Lower lobe of right lung (tissue), 2 donors: ENCODE measurements at regions not wholly inside any gene's neighbourhood (a gene's known extent, or its start where the extent isn't known, plus 50 kb on each side); places are given as distances from the start of the nearest gene placed in this dataset.

Experiments
- ATAC-seq, 2 donors: fragments of 200-7000 bp; cut with Tn5 transposase; one replicate each; pipeline ENCODE4 v1.9.1; 2020 to 2022; ENCODE audit warnings: mild to moderate bottlenecking in 2 of 2, moderate library complexity in 2 of 2
- DNase-seq: peaks from one replicate; pipeline ENCODE4 v3.0.0-alpha.2; 2020
- H3K27ac ChIP-seq: fragments of 200-600 bp; one replicate; pipeline ENCODE4 v1.8.0; 2022
- H3K27me3 ChIP-seq: fragments of 200-600 bp; one replicate; pipeline ENCODE4 v1.8.0; 2022; ENCODE audit warnings: low read depth
- H3K36me3 ChIP-seq: fragments of 200-600 bp; one replicate; pipeline ENCODE4 v1.8.0; 2022; ENCODE audit warnings: mild to moderate bottlenecking
- H3K4me1 ChIP-seq: fragments of 200-600 bp; one replicate; pipeline ENCODE4 v1.8.0; 2022
- H3K4me3 ChIP-seq: fragments of 200-600 bp; one replicate; pipeline ENCODE4 v1.8.0; 2022; ENCODE audit warnings: mild to moderate bottlenecking
- H3K9me3 ChIP-seq: fragments of 200-600 bp; one replicate; pipeline ENCODE4 v1.8.0; 2022
- CTCF ChIP-seq: fragments of 200-600 bp; IDR thresholded peaks from one replicate; pipeline ENCODE4 v1.8.0; 2022; ENCODE audit warnings: antibody characterized with exemption, mild to moderate bottlenecking
- intact Hi-C: fragments of 100-400 bp; cut with DNase I; formaldehyde crosslinking; loops from one replicate; pipeline ENCODE4 v1.11.0; 2022
- donor health status: DM: no; HTN: yes; CAD: no; lungs with severe emphysema.

GRCh38 chrX:107502316-107502715 is 52.9 kb downstream of the FRMPD3 start:
- Histone ChIP-seq H3K36me3 (no peaks in the 10 kb centered on the region), H3K27me3 (peaks cover 10% of the 10 kb centered on the region), H3K4me3 (no peak overlapping the region), H3K4me1 (no peaks in the 10 kb centered on the region), H3K27ac (no peak overlapping the region), H3K9me3 (no peaks in the 10 kb centered on the region)
- no peak for DNase-seq
- no peak for ATAC-seq
- TF ChIP-seq CTCF, result no peak
- intact Hi-C loops, result no loop called here

GRCh38 chrX:107504006-107504405 is 54.6 kb downstream of the FRMPD3 start:
- TF ChIP-seq CTCF, result no peak
- no peak for DNase-seq
- H3K9me3 ChIP-seq, result no peaks in the 10 kb centered on the region
- peaks cover 10% of the 10 kb centered on the region for H3K27me3 ChIP-seq
- ATAC-seq, result no peak
- H3K36me3 ChIP-seq, result no peaks in the 10 kb centered on the region
- no peaks in the 10 kb centered on the region for H3K4me1 ChIP-seq
- intact Hi-C loops, result no loop called here
- no peak overlapping the region for H3K27ac ChIP-seq
- H3K4me3 ChIP-seq, result no peak overlapping the region

GRCh38 chrX:107505223-107505622 is 55.8 kb downstream of the FRMPD3 start:
- ATAC-seq (no peak), DNase-seq (no peak)
- no peak for TF ChIP-seq CTCF
- Histone ChIP-seq H3K36me3 (no peaks in the 10 kb centered on the region), H3K27ac (no peak overlapping the region), H3K4me1 (no peaks in the 10 kb centered on the region), H3K9me3 (no peaks in the 10 kb centered on the region), H3K4me3 (no peak overlapping the region), H3K27me3 (peaks cover 10% of the 10 kb centered on the region)
- intact Hi-C loops, result no loop called here

- intact Hi-C loops, result no loop called here
- no peaks in the 10 kb centered on the region for H3K36me3 ChIP-seq
- no peak overlapping the region for H3K4me3 ChIP-seq
- no peaks in the 10 kb centered on the region for H3K9me3 ChIP-seq
- no peaks in the 10 kb centered on the region for H3K4me1 ChIP-seq
- H3K27ac ChIP-seq, result no peak overlapping the region
- TF ChIP-seq CTCF, result no peak
- ATAC-seq, result no peak
- peaks cover 10% of the 10 kb centered on the region for H3K27me3 ChIP-seq
- DNase-seq, result no peak
Measured at GRCh38 chrX:107506596-107507031, 57.2 kb downstream of the FRMPD3 start.

- Histone ChIP-seq H3K36me3 (no peaks in the 10 kb centered on the region), H3K27ac (no peak overlapping the region), H3K4me3 (no peak overlapping the region), H3K27me3 (peaks cover 10% of the 10 kb centered on the region), H3K9me3 (no peaks in the 10 kb centered on the region), H3K4me1 (no peaks in the 10 kb centered on the region)
- no peak for DNase-seq
- no peak for TF ChIP-seq CTCF
- ATAC-seq, result no peak
- intact Hi-C loops, result no loop called here
Measured at GRCh38 chrX:107507093-107507743, 57.8 kb downstream of the FRMPD3 start.

- intact Hi-C loops, result no loop called here
- Histone ChIP-seq H3K4me3 (no peak overlapping the region), H3K9me3 (no peaks in the 10 kb centered on the region), H3K36me3 (no peaks in the 10 kb centered on the region), H3K27me3 (peaks cover 10% of the 10 kb centered on the region), H3K4me1 (no peaks in the 10 kb centered on the region), H3K27ac (no peak overlapping the region)
- TF ChIP-seq CTCF, result no peak
- ATAC-seq, result no peak
- no peak for DNase-seq
Measured at GRCh38 chrX:107507744-107508117, 58.3 kb downstream of the FRMPD3 start.
